ENCODE measurements at regions not wholly inside any gene's neighbourhood (a gene's known extent, or its start where the extent isn't known, plus 50 kb on each side); places are given as distances from the start of the nearest gene placed in this dataset.

- no peak overlapping the region for H3K4me3 ChIP-seq (ENCODE audit: low read depth, low read length)
- no peaks in the 10 kb centered on the region for H3K4me1 ChIP-seq (ENCODE audit: insufficient read depth)
- no peaks in the 10 kb centered on the region for H3K36me3 ChIP-seq (ENCODE audit: insufficient read depth)
- DNase-seq (ENCODE audit: extremely low spot score) = no peak
- H3K27ac ChIP-seq (ENCODE audit: low read depth) = no peak overlapping the region
- 95% methylated on average over 1 of the region's 1 CpG for WGBS
These were observed 364.7 kb upstream of the DYNLRB2 start for GRCh38 chr16:80176114-80176513.

DNA sequence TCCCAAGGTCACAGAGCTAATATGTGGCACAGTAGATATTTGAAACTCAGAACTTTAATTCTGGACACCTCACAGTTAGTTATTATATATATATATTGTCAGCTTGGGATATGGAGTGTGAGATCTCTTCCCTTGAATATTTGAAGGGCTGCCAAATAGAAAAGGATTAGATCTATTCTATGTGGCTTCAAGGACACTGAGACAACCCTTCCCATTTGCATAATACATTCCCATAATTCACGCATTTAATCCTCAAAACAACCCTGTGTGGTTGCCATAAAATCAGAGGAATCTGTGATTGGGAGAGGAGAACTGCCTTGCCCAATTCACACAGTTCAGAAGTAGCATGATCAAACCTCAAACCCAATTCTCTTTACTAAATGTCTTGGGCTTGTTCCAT lies 365.8 kb upstream of the DYNLRB2 start:
- no peak overlapping the region for H3K27ac ChIP-seq (ENCODE audit: low read depth)
- H3K36me3 ChIP-seq (ENCODE audit: insufficient read depth) = no peaks in the 10 kb centered on the region
- H3K4me3 ChIP-seq (ENCODE audit: low read depth, low read length) = no peak overlapping the region
- WGBS = 85% methylated on average over 1 of the region's 1 CpG
- no peaks in the 10 kb centered on the region for H3K4me1 ChIP-seq (ENCODE audit: insufficient read depth)
- DNase-seq (ENCODE audit: extremely low spot score) = no peak

- Histone ChIP-seq H3K27ac (ENCODE audit: low read depth) (no peak overlapping the region), H3K4me3 (ENCODE audit: low read depth, low read length) (no peak overlapping the region), H3K36me3 (ENCODE audit: insufficient read depth) (no peaks in the 10 kb centered on the region), H3K4me1 (ENCODE audit: insufficient read depth) (no peaks in the 10 kb centered on the region)
- no peak for DNase-seq (ENCODE audit: extremely low spot score)
- WGBS = 71% methylated on average over 2 of the region's 2 CpGs
These were observed 366.4 kb upstream of the DYNLRB2 start for GRCh38 chr16:80174416-80174815.

GRCh38 chr16:80171746-80172145 lies 369.0 kb upstream of the DYNLRB2 start:
- no peaks in the 10 kb centered on the region for H3K36me3 ChIP-seq (ENCODE audit: insufficient read depth)
- H3K4me1 ChIP-seq (ENCODE audit: insufficient read depth) = no peaks in the 10 kb centered on the region
- no peak overlapping the region for H3K4me3 ChIP-seq (ENCODE audit: low read depth, low read length)
- no peak for DNase-seq (ENCODE audit: extremely low spot score)
- H3K27ac ChIP-seq (ENCODE audit: low read depth) = no peak overlapping the region
- WGBS = 57% methylated on average over 4 of the region's 4 CpGs

- Histone ChIP-seq H3K36me3 (ENCODE audit: insufficient read depth) (no peaks in the 10 kb centered on the region), H3K27ac (ENCODE audit: low read depth) (no peak overlapping the region), H3K4me3 (ENCODE audit: low read depth, low read length) (no peak overlapping the region), H3K4me1 (ENCODE audit: insufficient read depth) (no peaks in the 10 kb centered on the region)
- no peak for DNase-seq (ENCODE audit: extremely low spot score)
- WGBS = 98% methylated on average over 4 of the region's 4 CpGs
These were observed 369.6 kb upstream of the DYNLRB2 start for GRCh38 chr16:80171199-80171598.

DNA sequence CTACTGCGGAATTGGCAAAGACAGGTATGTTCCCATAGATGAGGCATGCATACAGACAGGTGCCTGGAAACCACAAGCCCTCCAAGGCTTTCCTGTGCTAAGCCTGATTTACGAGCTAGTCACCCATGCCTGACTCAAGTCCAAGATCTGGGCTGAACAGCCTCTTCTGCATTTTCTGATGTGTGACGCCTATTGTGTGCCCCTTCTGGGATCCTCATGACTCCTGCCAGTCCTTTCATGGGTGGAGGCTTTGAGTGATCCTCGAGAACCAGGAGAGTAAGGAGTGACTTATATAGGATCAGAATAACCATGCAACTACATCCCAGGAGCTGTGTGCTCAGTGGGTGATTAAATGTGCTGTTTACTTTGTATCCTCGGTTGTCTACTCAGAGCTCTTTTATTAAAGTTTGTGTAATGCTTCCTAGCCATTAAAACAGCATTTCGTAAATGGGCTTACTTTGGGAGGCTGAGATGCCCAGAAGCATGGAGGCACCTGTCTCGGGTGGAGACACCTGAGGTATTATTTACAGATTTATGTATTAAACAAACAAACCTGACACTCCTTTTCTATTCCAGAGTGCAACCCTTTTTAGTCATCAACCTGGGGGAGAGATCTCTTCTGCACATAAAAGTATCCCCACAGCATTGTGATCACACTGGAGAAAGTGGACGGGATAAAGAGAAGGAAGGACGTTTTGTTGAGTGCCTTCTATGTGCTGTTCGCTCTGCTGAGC lies 373.0 kb upstream of the DYNLRB2 start:
- no peak overlapping the region for H3K4me3 ChIP-seq (ENCODE audit: low read depth, low read length)
- no peak for DNase-seq (ENCODE audit: extremely low spot score)
- 66% methylated on average over 10 of the region's 10 CpGs for WGBS
- no peaks in the 10 kb centered on the region for H3K4me1 ChIP-seq (ENCODE audit: insufficient read depth)
- no peaks in the 10 kb centered on the region for H3K36me3 ChIP-seq (ENCODE audit: insufficient read depth)
- H3K27ac ChIP-seq (ENCODE audit: low read depth) = no peak overlapping the region

- Histone ChIP-seq H3K4me1 (ENCODE audit: insufficient read depth) (no peaks in the 10 kb centered on the region), H3K36me3 (ENCODE audit: insufficient read depth) (no peaks in the 10 kb centered on the region), H3K4me3 (ENCODE audit: low read depth, low read length) (no peak overlapping the region), H3K27ac (ENCODE audit: low read depth) (no peak overlapping the region)
- 92% methylated on average over 3 of the region's 3 CpGs for WGBS
- DNase-seq (ENCODE audit: extremely low spot score) = no peak
These were observed 374.7 kb upstream of the DYNLRB2 start for GRCh38 chr16:80166082-80166481.

DNA sequence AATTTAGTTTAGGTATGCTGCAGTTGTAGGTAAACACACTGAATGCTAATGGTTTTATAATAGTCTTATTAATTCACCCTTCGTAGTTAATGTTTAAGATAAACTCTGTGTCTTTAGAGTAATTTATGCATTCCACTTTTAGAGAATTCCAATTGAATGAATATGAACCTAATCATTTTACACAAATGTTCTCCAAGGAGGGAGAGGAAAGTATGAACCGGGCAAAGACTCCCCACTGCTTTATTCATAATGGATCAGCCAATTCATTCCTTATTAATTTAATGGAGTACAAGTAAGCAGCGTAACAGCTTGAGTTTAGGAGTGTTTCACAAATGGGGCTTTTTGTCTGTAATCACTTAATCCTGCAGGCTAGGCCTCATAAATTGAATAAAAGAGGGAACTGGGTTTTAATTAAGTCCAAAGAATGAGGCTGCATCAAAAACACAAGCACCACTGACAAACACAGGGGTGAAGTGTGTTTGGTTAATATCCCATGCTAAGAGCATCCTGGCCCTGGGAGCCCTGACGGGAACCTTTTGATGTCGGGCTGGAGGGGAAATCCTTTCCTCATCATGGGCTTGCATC lies 375.7 kb upstream of the DYNLRB2 start:
- H3K27ac ChIP-seq (ENCODE audit: low read depth) = no peak overlapping the region
- no peaks in the 10 kb centered on the region for H3K36me3 ChIP-seq (ENCODE audit: insufficient read depth)
- 87% methylated on average over 5 of the region's 5 CpGs for WGBS
- DNase-seq (ENCODE audit: extremely low spot score) = no peak
- no peak overlapping the region for H3K4me3 ChIP-seq (ENCODE audit: low read depth, low read length)
- H3K4me1 ChIP-seq (ENCODE audit: insufficient read depth) = no peaks in the 10 kb centered on the region

- no peak for DNase-seq (ENCODE audit: extremely low spot score)
- H3K4me1 ChIP-seq (ENCODE audit: insufficient read depth) = no peaks in the 10 kb centered on the region
- WGBS = 90% methylated on average over 4 of the region's 4 CpGs
- no peak overlapping the region for H3K4me3 ChIP-seq (ENCODE audit: low read depth, low read length)
- H3K36me3 ChIP-seq (ENCODE audit: insufficient read depth) = no peaks in the 10 kb centered on the region
- no peak overlapping the region for H3K27ac ChIP-seq (ENCODE audit: low read depth)
These were observed 377.5 kb upstream of the DYNLRB2 start for GRCh38 chr16:80163339-80163738.

DNA sequence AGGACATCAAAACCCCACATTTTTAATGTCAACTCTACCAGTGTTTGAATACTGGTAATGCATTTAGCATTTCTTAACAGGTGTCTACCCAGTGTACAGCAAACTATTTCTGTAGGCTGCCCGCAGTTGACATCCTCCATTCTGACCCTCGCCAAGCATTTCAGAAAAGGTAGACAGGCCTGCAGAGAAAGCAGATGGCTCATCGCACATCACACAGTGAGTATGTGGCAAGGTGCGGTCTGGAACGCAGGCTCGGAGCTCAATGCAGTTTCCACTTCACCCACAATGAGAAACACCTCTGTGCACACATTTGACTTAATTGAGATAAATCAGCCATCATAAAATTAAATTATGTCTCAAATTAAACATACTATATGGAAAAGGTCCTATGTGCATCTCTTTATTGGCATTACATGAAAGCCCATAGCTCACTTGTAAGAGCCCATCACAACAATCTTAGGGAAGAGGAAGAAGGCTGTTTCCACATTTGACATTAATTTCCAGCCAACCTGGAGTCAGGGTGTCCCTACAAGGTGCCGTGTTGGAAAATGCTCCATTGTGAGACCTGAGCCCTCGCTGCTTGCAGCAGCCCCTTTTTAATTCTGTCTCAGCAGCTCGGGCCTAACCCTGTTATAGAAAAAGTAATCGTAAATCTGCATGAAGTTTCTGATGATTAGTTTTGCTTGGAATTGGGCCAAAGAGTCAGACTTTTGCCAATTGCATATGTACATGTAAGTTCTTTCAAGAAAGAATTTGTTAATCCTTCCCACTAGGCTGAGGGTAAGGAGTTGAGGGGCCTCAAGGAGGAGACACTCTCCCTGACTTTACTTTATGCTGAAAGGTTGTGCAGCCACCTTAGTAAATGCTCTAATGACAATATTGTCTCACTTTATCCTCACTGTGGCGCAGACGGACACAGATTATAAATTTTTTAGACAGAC lies 378.7 kb upstream of the DYNLRB2 start:
- 83% methylated on average over 12 of the region's 12 CpGs for WGBS
- Histone ChIP-seq H3K27ac (ENCODE audit: low read depth) (no peak overlapping the region), H3K4me1 (ENCODE audit: insufficient read depth) (no peaks in the 10 kb centered on the region), H3K4me3 (ENCODE audit: low read depth, low read length) (no peak overlapping the region), H3K36me3 (ENCODE audit: insufficient read depth) (no peaks in the 10 kb centered on the region)
- no peak for DNase-seq (ENCODE audit: extremely low spot score)

GRCh38 chr16:80158766-80159165 lies 382.0 kb upstream of the DYNLRB2 start:
- no peak for DNase-seq (ENCODE audit: extremely low spot score)
- Histone ChIP-seq H3K27ac (ENCODE audit: low read depth) (no peak overlapping the region), H3K4me1 (ENCODE audit: insufficient read depth) (no peaks in the 10 kb centered on the region), H3K4me3 (ENCODE audit: low read depth, low read length) (no peak overlapping the region), H3K36me3 (ENCODE audit: insufficient read depth) (no peaks in the 10 kb centered on the region)
- WGBS = 88% methylated on average over 4 of the region's 4 CpGs

- Histone ChIP-seq H3K4me1 (ENCODE audit: insufficient read depth) (no peaks in the 10 kb centered on the region), H3K4me3 (ENCODE audit: low read depth, low read length) (no peak overlapping the region), H3K27ac (ENCODE audit: low read depth) (no peak overlapping the region), H3K36me3 (ENCODE audit: insufficient read depth) (no peaks in the 10 kb centered on the region)
- DNase-seq (ENCODE audit: extremely low spot score) = no peak
- WGBS = 31% methylated on average over 3 of the region's 3 CpGs
These were observed 389.1 kb upstream of the DYNLRB2 start for GRCh38 chr16:80151722-80152111.

GRCh38 chr16:80150978-80151721 lies 389.6 kb upstream of the DYNLRB2 start:
- WGBS = 62% methylated on average over 3 of the region's 3 CpGs
- Histone ChIP-seq H3K4me1 (ENCODE audit: insufficient read depth) (no peaks in the 10 kb centered on the region), H3K27ac (ENCODE audit: low read depth) (no peak overlapping the region), H3K36me3 (ENCODE audit: insufficient read depth) (no peaks in the 10 kb centered on the region), H3K4me3 (ENCODE audit: low read depth, low read length) (no peak overlapping the region)
- DNase-seq (ENCODE audit: extremely low spot score) = no peak

Measured in urinary bladder (tissue), 3 donors.